ENCODE measurements at regions not wholly inside any gene's neighbourhood (a gene's known extent, or its start where the extent isn't known, plus 50 kb on each side); places are given as distances from the start of the nearest gene placed in this dataset.

DNA sequence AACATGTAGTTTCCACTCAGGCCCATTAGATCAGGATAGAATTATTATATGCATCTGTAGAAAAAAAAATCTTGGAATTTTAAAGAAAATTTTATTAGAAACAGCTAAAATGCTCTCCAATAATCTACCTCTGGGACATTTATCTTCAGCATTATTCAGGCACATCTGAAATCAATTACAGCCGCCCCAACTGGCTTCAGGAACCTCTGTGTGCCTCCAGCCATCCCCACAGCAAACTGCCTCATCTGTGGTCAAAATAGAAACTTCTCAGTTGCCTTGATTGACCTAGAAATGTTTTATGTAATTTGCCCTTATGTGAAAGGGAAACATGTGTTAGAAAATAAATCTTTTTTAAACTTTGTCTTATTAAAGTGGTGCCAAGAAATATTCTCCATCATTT is 120.1 kb upstream of the LPAR1 start:
- H3K4me1 ChIP-seq = peaks cover 0 to 10% (median 0%) of the 10 kb centered on the region in 12 donors
- WGBS, 4 donors = 62 to 81% (median 69%) methylated on average over 1 of the region's 1 CpG
- H3K36me3 ChIP-seq = no peaks in the 10 kb centered on the region
- H3K4me3 ChIP-seq = no peak overlapping the region
- intact Hi-C loops (cut with DNase I) = no loop called here
- TF ChIP-seq, protein P1, sequence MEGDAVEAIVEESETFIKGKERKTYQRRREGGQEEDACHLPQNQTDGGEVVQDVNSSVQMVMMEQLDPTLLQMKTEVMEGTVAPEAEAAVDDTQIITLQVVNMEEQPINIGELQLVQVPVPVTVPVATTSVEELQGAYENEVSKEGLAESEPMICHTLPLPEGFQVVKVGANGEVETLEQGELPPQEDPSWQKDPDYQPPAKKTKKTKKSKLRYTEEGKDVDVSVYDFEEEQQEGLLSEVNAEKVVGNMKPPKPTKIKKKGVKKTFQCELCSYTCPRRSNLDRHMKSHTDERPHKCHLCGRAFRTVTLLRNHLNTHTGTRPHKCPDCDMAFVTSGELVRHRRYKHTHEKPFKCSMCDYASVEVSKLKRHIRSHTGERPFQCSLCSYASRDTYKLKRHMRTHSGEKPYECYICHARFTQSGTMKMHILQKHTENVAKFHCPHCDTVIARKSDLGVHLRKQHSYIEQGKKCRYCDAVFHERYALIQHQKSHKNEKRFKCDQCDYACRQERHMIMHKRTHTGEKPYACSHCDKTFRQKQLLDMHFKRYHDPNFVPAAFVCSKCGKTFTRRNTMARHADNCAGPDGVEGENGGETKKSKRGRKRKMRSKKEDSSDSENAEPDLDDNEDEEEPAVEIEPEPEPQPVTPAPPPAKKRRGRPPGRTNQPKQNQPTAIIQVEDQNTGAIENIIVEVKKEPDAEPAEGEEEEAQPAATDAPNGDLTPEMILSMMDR (IDR thresholded peaks at IDR 0.05) = no peak
- no peak for TF ChIP-seq POLR2A (IDR thresholded peaks at IDR 0.05)
- DNase-seq (no peak), ATAC-seq (no peak)
- no peaks in the 10 kb centered on the region for H3K9me3 ChIP-seq
- H3K27ac ChIP-seq = no peak overlapping the region
- H3K27me3 ChIP-seq = no peaks in the 10 kb centered on the region

DNA sequence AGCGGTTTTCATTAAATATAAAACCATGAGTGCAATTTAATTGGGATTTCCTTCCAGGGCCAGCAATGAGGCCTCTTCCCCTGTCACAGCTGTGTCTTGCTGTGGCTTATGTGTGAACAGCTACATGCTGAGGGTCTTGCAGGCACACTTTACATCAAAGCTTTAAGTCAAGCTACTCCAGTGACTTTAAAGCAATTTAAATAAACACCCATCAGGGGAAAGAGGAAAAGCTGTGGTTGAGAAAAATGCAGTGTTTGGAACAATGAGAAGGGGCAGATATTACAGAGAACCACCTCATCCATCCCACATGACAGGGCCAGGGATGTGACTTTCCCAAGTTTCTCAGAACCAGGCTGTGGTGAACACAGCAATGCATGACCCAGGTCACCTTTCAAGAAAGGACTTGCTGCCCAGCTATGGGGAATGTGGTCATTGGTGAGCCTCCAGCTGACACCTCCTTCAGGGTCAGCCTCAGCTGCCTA is 115.9 kb upstream of the LPAR1 start:
- no peaks in the 10 kb centered on the region for H3K27me3 ChIP-seq
- WGBS, 4 donors = 65 to 78% (median 73%) methylated on average over 1 of the region's 1 CpG
- no peak for ATAC-seq
- peaks cover 0 to 9% (median 0%) of the 10 kb centered on the region in 12 donors for H3K4me1 ChIP-seq
- no peak for DNase-seq
- H3K9me3 ChIP-seq = no peaks in the 10 kb centered on the region
- no peaks in the 10 kb centered on the region for H3K36me3 ChIP-seq
- intact Hi-C loops (cut with DNase I) = no loop called here
- TF ChIP-seq, protein P1 (IDR thresholded peaks at IDR 0.05) = no peak
- no peak for TF ChIP-seq POLR2A (IDR thresholded peaks at IDR 0.05)
- H3K27ac ChIP-seq = no peak overlapping the region
- H3K4me3 ChIP-seq = no peak overlapping the region

DNA sequence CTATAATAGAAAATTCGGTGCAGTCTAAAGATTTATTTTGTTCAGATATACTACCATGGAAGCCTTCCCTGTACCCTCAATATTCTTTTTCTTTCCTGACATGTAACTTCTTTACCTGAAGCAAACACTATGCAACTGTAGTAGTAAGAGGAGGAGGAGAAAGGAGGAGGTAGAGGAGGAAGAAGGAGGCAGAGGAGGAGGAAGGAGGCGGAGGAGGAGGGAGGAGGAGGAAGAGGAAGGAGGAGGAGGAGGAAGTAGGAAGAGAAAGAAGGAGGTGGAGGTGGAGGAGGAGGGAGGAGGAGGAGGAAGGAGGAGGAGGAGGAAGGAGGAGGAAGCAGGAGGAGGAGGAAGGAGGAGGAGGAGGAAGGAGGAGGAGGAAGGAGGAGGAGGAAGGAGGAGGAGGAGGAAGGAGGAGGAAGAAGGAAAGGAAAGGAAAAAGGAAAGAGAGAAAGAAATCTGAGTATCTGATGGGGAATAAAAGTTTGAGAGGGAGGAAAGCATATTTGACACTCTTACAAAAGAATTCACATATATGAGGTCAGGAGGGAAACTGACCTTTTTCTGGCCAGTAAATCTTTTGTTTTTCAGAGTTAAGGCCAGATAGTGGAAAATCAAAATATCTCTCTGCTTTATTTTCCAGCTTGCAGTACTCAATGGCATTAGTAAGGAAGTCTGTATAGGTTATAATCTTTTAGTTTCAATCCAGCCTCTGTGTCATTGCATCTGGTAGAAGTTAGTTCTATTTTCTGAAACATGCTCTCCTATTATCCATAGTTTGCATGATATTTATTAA is 114.5 kb upstream of the LPAR1 start:
- WGBS, 4 donors = 77 to 92% (median 85%) methylated on average over 2 of the region's 2 CpGs
- H3K4me1 ChIP-seq = peaks cover 0 to 20% (median 0%) of the 10 kb centered on the region in 12 donors
- no peaks in the 10 kb centered on the region for H3K27me3 ChIP-seq
- no peak for TF ChIP-seq POLR2A (IDR thresholded peaks at IDR 0.05)
- TF ChIP-seq, protein P1 (IDR thresholded peaks at IDR 0.05) = no peak
- ATAC-seq = no peak
- no peaks in the 10 kb centered on the region for H3K9me3 ChIP-seq
- no peak overlapping the region for H3K4me3 ChIP-seq
- no peaks in the 10 kb centered on the region for H3K36me3 ChIP-seq
- no peak overlapping the region for H3K27ac ChIP-seq
- intact Hi-C loops (cut with DNase I) = no loop called here
- DNase-seq = no peak

DNA sequence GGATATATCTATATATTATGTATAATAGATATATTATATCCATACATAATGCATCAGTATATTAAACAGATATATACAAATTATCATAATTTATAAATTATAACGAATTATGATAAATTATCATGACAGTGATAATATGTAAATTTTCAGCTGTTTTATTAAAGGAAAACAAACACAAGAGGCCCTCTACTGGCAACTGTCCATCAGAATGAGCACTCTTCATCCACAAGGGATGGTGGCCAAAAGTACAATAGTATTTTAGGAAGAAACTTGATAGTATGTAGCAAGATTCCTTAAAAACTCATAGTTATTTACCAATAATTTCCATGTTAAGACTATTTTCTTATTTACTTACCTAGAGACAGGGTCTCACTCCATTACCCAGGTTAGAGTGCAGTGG is 113.3 kb upstream of the LPAR1 start:
- Histone ChIP-seq H3K9me3 (no peaks in the 10 kb centered on the region), H3K4me3 (no peak overlapping the region), H3K27ac (no peak overlapping the region), H3K4me1 (peaks cover 0 to 20% (median 0%) of the 10 kb centered on the region in 12 donors), H3K36me3 (no peaks in the 10 kb centered on the region), H3K27me3 (no peaks in the 10 kb centered on the region)
- WGBS, 4 donors = 65 to 78% (median 74%) methylated on average over 1 of the region's 1 CpG
- intact Hi-C loops (cut with DNase I) = no loop called here
- no peak for TF ChIP-seq POLR2A (IDR thresholded peaks at IDR 0.05)
- TF ChIP-seq, protein P1 (IDR thresholded peaks at IDR 0.05) = no peak
- no peak for ATAC-seq
- no peak for DNase-seq
